ENCODE measurements at regions not wholly inside any gene's neighbourhood (a gene's known extent, or its start where the extent isn't known, plus 50 kb on each side); places are given as distances from the start of the nearest gene placed in this dataset.

DNA sequence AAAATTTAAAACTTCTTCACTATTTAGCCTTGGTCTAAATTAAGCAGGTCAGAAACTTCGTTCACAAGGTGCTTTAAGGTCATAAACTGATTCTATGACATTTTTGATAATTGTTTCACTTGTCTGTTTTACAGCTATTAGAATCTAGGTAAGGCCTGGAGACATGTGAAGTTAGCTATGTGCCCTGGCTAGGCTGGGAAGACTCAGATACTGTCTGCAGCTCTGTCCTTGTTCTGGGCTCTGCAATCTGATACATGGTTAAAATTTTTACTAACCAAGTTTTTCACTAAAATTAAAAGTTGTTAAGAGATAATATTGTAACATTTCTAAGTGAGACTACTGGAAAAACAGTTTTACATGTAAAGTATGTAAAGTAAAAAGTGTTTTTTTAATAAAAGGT lies 479.6 kb upstream of the EPHA6 start:
- TF ChIP-seq, protein P1, sequence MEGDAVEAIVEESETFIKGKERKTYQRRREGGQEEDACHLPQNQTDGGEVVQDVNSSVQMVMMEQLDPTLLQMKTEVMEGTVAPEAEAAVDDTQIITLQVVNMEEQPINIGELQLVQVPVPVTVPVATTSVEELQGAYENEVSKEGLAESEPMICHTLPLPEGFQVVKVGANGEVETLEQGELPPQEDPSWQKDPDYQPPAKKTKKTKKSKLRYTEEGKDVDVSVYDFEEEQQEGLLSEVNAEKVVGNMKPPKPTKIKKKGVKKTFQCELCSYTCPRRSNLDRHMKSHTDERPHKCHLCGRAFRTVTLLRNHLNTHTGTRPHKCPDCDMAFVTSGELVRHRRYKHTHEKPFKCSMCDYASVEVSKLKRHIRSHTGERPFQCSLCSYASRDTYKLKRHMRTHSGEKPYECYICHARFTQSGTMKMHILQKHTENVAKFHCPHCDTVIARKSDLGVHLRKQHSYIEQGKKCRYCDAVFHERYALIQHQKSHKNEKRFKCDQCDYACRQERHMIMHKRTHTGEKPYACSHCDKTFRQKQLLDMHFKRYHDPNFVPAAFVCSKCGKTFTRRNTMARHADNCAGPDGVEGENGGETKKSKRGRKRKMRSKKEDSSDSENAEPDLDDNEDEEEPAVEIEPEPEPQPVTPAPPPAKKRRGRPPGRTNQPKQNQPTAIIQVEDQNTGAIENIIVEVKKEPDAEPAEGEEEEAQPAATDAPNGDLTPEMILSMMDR (IDR thresholded peaks at IDR 0.05) = no peak
- TF ChIP-seq POLR2A (IDR thresholded peaks at IDR 0.05) = no peak

All from gastroesophageal sphincter (tissue), 3 donors.